Vagina (tissue), 2 donors: ENCODE measurements at regions not wholly inside any gene's neighbourhood (a gene's known extent, or its start where the extent isn't known, plus 50 kb on each side); places are given as distances from the start of the nearest gene placed in this dataset.

Experiments
- DNase-seq, 2 donors: peaks; one replicate each; pipeline ENCODE4 v3.0.0-alpha.2; 2017; ENCODE audit errors: extremely low spot score in 2 of 2
- H3K27ac ChIP-seq: fragments of 200-600 bp; sonication (generic); one replicate; pipeline ENCODE4 v1.5.1; 2019
- H3K27me3 ChIP-seq: fragments of 200-600 bp; sonication (generic); one replicate; pipeline ENCODE4 v1.5.1; 2019
- H3K36me3 ChIP-seq, 2 donors: fragments of 200-600 bp; sonication (generic); one replicate each; pipeline ENCODE4 v1.5.1; 2017 to 2019
- H3K4me1 ChIP-seq: fragments of 200-600 bp; sonication (generic); one replicate; pipeline ENCODE4 v1.5.1; 2019
- H3K4me3 ChIP-seq, 2 donors: fragments of 200-600 bp; sonication (generic); 1 replicate in 1 of 2; 2 replicates in 1 of 2; pipeline ENCODE4 v1.5.1; 2016 to 2019
- H3K9me3 ChIP-seq: fragments of 200-600 bp; sonication (generic); one replicate; pipeline ENCODE4 v1.5.1; 2019
- CTCF ChIP-seq, 3 experiments: fragments of 450-650 bp in 2 of 3; fragments of 200-600 bp in 1 of 3; sonication (generic) in 1 of 3; IDR thresholded peaks; one replicate each; pipeline ENCODE4 v1.5.1; 2017 to 2019; ENCODE audit warnings: antibody characterized with exemption in 3 of 3, mild to moderate bottlenecking in 2 of 3, moderate library complexity in 2 of 3
- POLR2A ChIP-seq, 2 donors: fragments of 450-650 bp; IDR thresholded peaks; one replicate each; pipeline ENCODE4 v1.6.1; 2017; ENCODE audit warnings: antibody characterized with exemption in 2 of 2, mild to moderate bottlenecking in 2 of 2, moderate library complexity in 2 of 2
- POLR2AphosphoS5 ChIP-seq, 2 donors: sonication (generic); formaldehyde crosslinking; IDR thresholded peaks; one replicate each; pipeline ENCODE4 v1.9.0; 2017; ENCODE audit warnings: antibody characterized with exemption in 2 of 2, mild to moderate bottlenecking in 2 of 2, low read depth in 1 of 2; ENCODE audit not compliant: insufficient read depth in 1 of 2
- intact Hi-C: fragments of 100-400 bp; cut with DNase I; formaldehyde crosslinking; loops from one replicate; pipeline ENCODE4 v1.15.1; 2023

GRCh38 chr5:56350011-56350596 lies 117.0 kb upstream of the ANKRD55 start:
- no peak overlapping the region for H3K27ac ChIP-seq
- TF ChIP-seq CTCF (IDR thresholded peaks at IDR 0.05) (no peak), POLR2A (IDR thresholded peaks at IDR 0.05) (no peak), POLR2AphosphoS5 (IDR thresholded peaks at IDR 0.05; ENCODE audit: insufficient read depth in 1 of 2, low read depth in 1 of 2) (no peak)
- no peak for DNase-seq

GRCh38 chr5:56349461-56349860 lies 116.3 kb upstream of the ANKRD55 start:
- no peak for DNase-seq
- intact Hi-C loops: no loop called here
- Histone ChIP-seq H3K9me3 (no peaks in the 10 kb centered on the region), H3K4me1 (peaks cover 12% of the 10 kb centered on the region), H3K36me3 (no peaks in the 10 kb centered on the region), H3K27me3 (no peaks in the 10 kb centered on the region), H3K4me3 (no peak overlapping the region), H3K27ac (no peak overlapping the region)
- TF ChIP-seq POLR2A (IDR thresholded peaks at IDR 0.05) (no peak), POLR2AphosphoS5 (IDR thresholded peaks at IDR 0.05; ENCODE audit: insufficient read depth in 1 of 2, low read depth in 1 of 2) (no peak), CTCF (IDR thresholded peaks at IDR 0.05) (no peak)

More at GRCh38 chr5:56350011-56350596, 117.0 kb upstream of the ANKRD55 start:
- Histone ChIP-seq H3K9me3 (no peaks in the 10 kb centered on the region), H3K4me1 (peaks cover 12% of the 10 kb centered on the region), H3K27me3 (no peaks in the 10 kb centered on the region), H3K4me3 (no peak overlapping the region), H3K36me3 (no peaks in the 10 kb centered on the region)
- intact Hi-C loops: no loop called here

- Histone ChIP-seq H3K9me3 (no peaks in the 10 kb centered on the region), H3K4me3 (no peak overlapping the region), H3K36me3 (no peaks in the 10 kb centered on the region), H3K27me3 (no peaks in the 10 kb centered on the region), H3K27ac (no peak overlapping the region), H3K4me1 (peaks cover 12% of the 10 kb centered on the region)
- TF ChIP-seq POLR2AphosphoS5 (IDR thresholded peaks at IDR 0.05; ENCODE audit: insufficient read depth in 1 of 2, low read depth in 1 of 2) (peak in 1 of 2 donors; percentile 38), CTCF (IDR thresholded peaks at IDR 0.05) (no peak)
- no peak for DNase-seq
- intact Hi-C loops: no loop called here
Measured at GRCh38 chr5:56346741-56347535, 113.8 kb upstream of the ANKRD55 start.

GRCh38 chr5:56346044-56346710 lies 113.0 kb upstream of the ANKRD55 start:
- H3K4me3 ChIP-seq: no peak overlapping the region
- intact Hi-C loops: no loop called here
- H3K9me3 ChIP-seq: no peaks in the 10 kb centered on the region
- no peak for DNase-seq
- H3K27me3 ChIP-seq: no peaks in the 10 kb centered on the region
- TF ChIP-seq POLR2AphosphoS5 (IDR thresholded peaks at IDR 0.05; ENCODE audit: insufficient read depth in 1 of 2, low read depth in 1 of 2) (no peak), POLR2A (IDR thresholded peaks at IDR 0.05) (no peak), CTCF (IDR thresholded peaks at IDR 0.05) (no peak)
- H3K36me3 ChIP-seq: no peaks in the 10 kb centered on the region
- H3K4me1 ChIP-seq: peaks cover 12% of the 10 kb centered on the region
- no peak overlapping the region for H3K27ac ChIP-seq
